ENCODE measurements at regions not wholly inside any gene's neighbourhood (a gene's known extent, or its start where the extent isn't known, plus 50 kb on each side); places are given as distances from the start of the nearest gene placed in this dataset.

- Mint-ChIP-seq H3K27ac (no peak overlapping the region), H3K36me3 (ENCODE audit: low read depth) (no peaks in the 10 kb centered on the region), H3K9me3 (no peaks in the 10 kb centered on the region), H3K4me1 (no peaks in the 10 kb centered on the region), H3K27me3 (ENCODE audit: insufficient read depth, low read depth, poor library complexity) (peaks cover 5% of the 10 kb centered on the region), H3K4me3 (no peak overlapping the region)
- ATAC-seq (no peak), DNase-seq (ENCODE audit: low spot score) (no peak)
- Histone ChIP-seq H3F3A (replicated peaks; ENCODE audit: low read depth) (no peaks in the 10 kb centered on the region), H3K79me2 (replicated peaks; ENCODE audit: insufficient read depth) (no peaks in the 10 kb centered on the region), H3K4me2 (no peak overlapping the region), H3K36me3 (ENCODE audit: insufficient read depth) (no peaks in the 10 kb centered on the region), H3K27me3 (ENCODE audit: insufficient read depth) (no peaks in the 10 kb centered on the region), H4K20me1 (replicated peaks; ENCODE audit: insufficient read depth) (no peaks in the 10 kb centered on the region), H3K4me1 (ENCODE audit: insufficient read depth) (no peaks in the 10 kb centered on the region), H2AFZ (no peak overlapping the region), H3K9me2 (ENCODE audit: insufficient read depth) (no peaks in the 10 kb centered on the region), H3K27ac (ENCODE audit: low read depth) (no peak overlapping the region), H3K4me3 (no peak overlapping the region)
- TF ChIP-seq STAT1 (IDR thresholded peaks at IDR 0.05; ENCODE audit: unreplicated experiment), result no peak
- TF ChIP-seq POLR2AphosphoS5 (IDR thresholded peaks at IDR 0.05; ENCODE audit: low read depth), result no peak
- no peak for TF ChIP-seq NANOG (IDR thresholded peaks at IDR 0.05; ENCODE audit: borderline replicate concordance)
- TF ChIP-seq ZNF331 (CRISPR knock-in tag; IDR thresholded peaks at IDR 0.05; ENCODE audit: low read depth), result no peak
- TF ChIP-seq, protein P1, sequence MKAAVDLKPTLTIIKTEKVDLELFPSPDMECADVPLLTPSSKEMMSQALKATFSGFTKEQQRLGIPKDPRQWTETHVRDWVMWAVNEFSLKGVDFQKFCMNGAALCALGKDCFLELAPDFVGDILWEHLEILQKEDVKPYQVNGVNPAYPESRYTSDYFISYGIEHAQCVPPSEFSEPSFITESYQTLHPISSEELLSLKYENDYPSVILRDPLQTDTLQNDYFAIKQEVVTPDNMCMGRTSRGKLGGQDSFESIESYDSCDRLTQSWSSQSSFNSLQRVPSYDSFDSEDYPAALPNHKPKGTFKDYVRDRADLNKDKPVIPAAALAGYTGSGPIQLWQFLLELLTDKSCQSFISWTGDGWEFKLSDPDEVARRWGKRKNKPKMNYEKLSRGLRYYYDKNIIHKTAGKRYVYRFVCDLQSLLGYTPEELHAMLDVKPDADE (IDR thresholded peaks at IDR 0.05), result no peak
- TF ChIP-seq, protein P2, sequence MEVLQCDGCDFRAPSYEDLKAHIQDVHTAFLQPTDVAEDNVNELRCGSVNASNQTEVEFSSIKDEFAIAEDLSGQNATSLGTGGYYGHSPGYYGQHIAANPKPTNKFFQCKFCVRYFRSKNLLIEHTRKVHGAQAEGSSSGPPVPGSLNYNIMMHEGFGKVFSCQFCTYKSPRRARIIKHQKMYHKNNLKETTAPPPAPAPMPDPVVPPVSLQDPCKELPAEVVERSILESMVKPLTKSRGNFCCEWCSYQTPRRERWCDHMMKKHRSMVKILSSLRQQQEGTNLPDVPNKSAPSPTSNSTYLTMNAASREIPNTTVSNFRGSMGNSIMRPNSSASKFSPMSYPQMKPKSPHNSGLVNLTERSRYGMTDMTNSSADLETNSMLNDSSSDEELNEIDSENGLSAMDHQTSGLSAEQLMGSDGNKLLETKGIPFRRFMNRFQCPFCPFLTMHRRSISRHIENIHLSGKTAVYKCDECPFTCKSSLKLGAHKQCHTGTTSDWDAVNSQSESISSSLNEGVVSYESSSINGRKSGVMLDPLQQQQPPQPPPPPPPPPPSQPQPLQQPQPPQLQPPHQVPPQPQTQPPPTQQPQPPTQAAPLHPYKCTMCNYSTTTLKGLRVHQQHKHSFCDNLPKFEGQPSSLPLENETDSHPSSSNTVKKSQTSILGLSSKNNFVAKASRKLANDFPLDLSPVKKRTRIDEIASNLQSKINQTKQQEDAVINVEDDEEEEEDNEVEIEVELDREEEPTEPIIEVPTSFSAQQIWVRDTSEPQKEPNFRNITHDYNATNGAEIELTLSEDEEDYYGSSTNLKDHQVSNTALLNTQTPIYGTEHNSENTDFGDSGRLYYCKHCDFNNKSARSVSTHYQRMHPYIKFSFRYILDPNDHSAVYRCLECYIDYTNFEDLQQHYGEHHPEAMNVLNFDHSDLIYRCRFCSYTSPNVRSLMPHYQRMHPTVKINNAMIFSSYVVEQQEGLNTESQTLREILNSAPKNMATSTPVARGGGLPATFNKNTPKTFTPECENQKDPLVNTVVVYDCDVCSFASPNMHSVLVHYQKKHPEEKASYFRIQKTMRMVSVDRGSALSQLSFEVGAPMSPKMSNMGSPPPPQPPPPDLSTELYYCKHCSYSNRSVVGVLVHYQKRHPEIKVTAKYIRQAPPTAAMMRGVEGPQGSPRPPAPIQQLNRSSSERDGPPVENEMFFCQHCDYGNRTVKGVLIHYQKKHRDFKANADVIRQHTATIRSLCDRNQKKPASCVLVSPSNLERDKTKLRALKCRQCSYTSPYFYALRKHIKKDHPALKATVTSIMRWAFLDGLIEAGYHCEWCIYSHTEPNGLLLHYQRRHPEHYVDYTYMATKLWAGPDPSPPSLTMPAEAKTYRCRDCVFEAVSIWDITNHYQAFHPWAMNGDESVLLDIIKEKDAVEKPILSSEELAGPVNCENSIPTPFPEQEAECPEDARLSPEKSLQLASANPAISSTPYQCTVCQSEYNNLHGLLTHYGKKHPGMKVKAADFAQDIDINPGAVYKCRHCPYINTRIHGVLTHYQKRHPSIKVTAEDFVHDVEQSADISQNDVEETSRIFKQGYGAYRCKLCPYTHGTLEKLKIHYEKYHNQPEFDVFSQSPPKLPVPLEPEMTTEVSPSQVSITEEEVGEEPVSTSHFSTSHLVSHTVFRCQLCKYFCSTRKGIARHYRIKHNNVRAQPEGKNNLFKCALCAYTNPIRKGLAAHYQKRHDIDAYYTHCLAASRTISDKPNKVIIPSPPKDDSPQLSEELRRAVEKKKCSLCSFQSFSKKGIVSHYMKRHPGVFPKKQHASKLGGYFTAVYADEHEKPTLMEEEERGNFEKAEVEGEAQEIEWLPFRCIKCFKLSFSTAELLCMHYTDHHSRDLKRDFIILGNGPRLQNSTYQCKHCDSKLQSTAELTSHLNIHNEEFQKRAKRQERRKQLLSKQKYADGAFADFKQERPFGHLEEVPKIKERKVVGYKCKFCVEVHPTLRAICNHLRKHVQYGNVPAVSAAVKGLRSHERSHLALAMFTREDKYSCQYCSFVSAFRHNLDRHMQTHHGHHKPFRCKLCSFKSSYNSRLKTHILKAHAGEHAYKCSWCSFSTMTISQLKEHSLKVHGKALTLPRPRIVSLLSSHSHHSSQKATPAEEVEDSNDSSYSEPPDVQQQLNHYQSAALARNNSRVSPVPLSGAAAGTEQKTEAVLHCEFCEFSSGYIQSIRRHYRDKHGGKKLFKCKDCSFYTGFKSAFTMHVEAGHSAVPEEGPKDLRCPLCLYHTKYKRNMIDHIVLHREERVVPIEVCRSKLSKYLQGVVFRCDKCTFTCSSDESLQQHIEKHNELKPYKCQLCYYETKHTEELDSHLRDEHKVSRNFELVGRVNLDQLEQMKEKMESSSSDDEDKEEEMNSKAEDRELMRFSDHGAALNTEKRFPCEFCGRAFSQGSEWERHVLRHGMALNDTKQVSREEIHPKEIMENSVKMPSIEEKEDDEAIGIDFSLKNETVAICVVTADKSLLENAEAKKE (CRISPR knock-in tag; IDR thresholded peaks at IDR 0.05), result no peak
- no peak for TF ChIP-seq JUNB (IDR thresholded peaks at IDR 0.05; ENCODE audit: unreplicated experiment)
- TF ChIP-seq ZNF114 (CRISPR knock-in tag; IDR thresholded peaks at IDR 0.05), result no peak
- no peak for TF ChIP-seq EZH2 (IDR thresholded peaks at IDR 0.05; ENCODE audit: low read depth, unreplicated experiment)
- TF ChIP-seq, protein P3, sequence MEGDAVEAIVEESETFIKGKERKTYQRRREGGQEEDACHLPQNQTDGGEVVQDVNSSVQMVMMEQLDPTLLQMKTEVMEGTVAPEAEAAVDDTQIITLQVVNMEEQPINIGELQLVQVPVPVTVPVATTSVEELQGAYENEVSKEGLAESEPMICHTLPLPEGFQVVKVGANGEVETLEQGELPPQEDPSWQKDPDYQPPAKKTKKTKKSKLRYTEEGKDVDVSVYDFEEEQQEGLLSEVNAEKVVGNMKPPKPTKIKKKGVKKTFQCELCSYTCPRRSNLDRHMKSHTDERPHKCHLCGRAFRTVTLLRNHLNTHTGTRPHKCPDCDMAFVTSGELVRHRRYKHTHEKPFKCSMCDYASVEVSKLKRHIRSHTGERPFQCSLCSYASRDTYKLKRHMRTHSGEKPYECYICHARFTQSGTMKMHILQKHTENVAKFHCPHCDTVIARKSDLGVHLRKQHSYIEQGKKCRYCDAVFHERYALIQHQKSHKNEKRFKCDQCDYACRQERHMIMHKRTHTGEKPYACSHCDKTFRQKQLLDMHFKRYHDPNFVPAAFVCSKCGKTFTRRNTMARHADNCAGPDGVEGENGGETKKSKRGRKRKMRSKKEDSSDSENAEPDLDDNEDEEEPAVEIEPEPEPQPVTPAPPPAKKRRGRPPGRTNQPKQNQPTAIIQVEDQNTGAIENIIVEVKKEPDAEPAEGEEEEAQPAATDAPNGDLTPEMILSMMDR (conservative IDR thresholded peaks at IDR 0.05; ENCODE audit: low read depth in 2 of 2), result no peak
- no peak for TF ChIP-seq CREB1 (CRISPR knock-in tag; IDR thresholded peaks at IDR 0.05; ENCODE audit: low read depth)
- TF ChIP-seq EZH2phosphoT487 (IDR thresholded peaks at IDR 0.05; ENCODE audit: unreplicated experiment), result no peak
These were observed 438.3 kb downstream of the GPAT3 start for GRCh38 chr4:83974111-83974780.

All from GM23338 (cell line).